ENCODE measurements at regions not wholly inside any gene's neighbourhood (a gene's known extent, or its start where the extent isn't known, plus 50 kb on each side); places are given as distances from the start of the nearest gene placed in this dataset.

DNA sequence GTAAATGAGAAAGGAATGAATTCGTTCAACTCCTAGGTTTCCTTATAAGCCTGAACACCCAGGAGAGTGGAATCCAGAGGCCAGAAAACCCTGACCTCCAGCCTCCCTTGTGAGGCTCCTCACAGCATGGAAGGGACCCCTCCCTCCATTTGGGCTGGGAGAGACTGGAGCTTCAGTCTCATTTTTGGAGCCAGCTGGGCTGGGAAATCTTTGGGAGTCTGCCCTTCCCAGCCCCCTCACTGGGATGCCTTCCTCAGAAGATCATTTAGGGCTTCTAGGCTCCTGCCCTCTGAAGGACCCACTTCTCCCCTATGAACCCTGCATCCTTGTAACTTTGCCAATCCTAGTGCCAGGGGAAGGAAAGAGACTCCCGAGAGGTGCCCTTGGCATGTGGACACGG lies 346.1 kb downstream of the CYP26B1 start:
- TF ChIP-seq POLR2AphosphoS5 (IDR thresholded peaks at IDR 0.05; ENCODE audit: low read depth) (no peak), EZH2 (IDR thresholded peaks at IDR 0.05; ENCODE audit: low read depth, unreplicated experiment) (no peak), ZNF114 (CRISPR knock-in tag; IDR thresholded peaks at IDR 0.05) (no peak), EZH2phosphoT487 (IDR thresholded peaks at IDR 0.05; ENCODE audit: unreplicated experiment) (no peak), NANOG (IDR thresholded peaks at IDR 0.05; ENCODE audit: borderline replicate concordance) (no peak), JUNB (IDR thresholded peaks at IDR 0.05; ENCODE audit: unreplicated experiment) (no peak)
- TF ChIP-seq, protein P1, sequence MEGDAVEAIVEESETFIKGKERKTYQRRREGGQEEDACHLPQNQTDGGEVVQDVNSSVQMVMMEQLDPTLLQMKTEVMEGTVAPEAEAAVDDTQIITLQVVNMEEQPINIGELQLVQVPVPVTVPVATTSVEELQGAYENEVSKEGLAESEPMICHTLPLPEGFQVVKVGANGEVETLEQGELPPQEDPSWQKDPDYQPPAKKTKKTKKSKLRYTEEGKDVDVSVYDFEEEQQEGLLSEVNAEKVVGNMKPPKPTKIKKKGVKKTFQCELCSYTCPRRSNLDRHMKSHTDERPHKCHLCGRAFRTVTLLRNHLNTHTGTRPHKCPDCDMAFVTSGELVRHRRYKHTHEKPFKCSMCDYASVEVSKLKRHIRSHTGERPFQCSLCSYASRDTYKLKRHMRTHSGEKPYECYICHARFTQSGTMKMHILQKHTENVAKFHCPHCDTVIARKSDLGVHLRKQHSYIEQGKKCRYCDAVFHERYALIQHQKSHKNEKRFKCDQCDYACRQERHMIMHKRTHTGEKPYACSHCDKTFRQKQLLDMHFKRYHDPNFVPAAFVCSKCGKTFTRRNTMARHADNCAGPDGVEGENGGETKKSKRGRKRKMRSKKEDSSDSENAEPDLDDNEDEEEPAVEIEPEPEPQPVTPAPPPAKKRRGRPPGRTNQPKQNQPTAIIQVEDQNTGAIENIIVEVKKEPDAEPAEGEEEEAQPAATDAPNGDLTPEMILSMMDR (conservative IDR thresholded peaks at IDR 0.05; ENCODE audit: low read depth in 2 of 2) = no peak
- TF ChIP-seq, protein P2, sequence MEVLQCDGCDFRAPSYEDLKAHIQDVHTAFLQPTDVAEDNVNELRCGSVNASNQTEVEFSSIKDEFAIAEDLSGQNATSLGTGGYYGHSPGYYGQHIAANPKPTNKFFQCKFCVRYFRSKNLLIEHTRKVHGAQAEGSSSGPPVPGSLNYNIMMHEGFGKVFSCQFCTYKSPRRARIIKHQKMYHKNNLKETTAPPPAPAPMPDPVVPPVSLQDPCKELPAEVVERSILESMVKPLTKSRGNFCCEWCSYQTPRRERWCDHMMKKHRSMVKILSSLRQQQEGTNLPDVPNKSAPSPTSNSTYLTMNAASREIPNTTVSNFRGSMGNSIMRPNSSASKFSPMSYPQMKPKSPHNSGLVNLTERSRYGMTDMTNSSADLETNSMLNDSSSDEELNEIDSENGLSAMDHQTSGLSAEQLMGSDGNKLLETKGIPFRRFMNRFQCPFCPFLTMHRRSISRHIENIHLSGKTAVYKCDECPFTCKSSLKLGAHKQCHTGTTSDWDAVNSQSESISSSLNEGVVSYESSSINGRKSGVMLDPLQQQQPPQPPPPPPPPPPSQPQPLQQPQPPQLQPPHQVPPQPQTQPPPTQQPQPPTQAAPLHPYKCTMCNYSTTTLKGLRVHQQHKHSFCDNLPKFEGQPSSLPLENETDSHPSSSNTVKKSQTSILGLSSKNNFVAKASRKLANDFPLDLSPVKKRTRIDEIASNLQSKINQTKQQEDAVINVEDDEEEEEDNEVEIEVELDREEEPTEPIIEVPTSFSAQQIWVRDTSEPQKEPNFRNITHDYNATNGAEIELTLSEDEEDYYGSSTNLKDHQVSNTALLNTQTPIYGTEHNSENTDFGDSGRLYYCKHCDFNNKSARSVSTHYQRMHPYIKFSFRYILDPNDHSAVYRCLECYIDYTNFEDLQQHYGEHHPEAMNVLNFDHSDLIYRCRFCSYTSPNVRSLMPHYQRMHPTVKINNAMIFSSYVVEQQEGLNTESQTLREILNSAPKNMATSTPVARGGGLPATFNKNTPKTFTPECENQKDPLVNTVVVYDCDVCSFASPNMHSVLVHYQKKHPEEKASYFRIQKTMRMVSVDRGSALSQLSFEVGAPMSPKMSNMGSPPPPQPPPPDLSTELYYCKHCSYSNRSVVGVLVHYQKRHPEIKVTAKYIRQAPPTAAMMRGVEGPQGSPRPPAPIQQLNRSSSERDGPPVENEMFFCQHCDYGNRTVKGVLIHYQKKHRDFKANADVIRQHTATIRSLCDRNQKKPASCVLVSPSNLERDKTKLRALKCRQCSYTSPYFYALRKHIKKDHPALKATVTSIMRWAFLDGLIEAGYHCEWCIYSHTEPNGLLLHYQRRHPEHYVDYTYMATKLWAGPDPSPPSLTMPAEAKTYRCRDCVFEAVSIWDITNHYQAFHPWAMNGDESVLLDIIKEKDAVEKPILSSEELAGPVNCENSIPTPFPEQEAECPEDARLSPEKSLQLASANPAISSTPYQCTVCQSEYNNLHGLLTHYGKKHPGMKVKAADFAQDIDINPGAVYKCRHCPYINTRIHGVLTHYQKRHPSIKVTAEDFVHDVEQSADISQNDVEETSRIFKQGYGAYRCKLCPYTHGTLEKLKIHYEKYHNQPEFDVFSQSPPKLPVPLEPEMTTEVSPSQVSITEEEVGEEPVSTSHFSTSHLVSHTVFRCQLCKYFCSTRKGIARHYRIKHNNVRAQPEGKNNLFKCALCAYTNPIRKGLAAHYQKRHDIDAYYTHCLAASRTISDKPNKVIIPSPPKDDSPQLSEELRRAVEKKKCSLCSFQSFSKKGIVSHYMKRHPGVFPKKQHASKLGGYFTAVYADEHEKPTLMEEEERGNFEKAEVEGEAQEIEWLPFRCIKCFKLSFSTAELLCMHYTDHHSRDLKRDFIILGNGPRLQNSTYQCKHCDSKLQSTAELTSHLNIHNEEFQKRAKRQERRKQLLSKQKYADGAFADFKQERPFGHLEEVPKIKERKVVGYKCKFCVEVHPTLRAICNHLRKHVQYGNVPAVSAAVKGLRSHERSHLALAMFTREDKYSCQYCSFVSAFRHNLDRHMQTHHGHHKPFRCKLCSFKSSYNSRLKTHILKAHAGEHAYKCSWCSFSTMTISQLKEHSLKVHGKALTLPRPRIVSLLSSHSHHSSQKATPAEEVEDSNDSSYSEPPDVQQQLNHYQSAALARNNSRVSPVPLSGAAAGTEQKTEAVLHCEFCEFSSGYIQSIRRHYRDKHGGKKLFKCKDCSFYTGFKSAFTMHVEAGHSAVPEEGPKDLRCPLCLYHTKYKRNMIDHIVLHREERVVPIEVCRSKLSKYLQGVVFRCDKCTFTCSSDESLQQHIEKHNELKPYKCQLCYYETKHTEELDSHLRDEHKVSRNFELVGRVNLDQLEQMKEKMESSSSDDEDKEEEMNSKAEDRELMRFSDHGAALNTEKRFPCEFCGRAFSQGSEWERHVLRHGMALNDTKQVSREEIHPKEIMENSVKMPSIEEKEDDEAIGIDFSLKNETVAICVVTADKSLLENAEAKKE (CRISPR knock-in tag; IDR thresholded peaks at IDR 0.05) = no peak
- TF ChIP-seq, protein P3, sequence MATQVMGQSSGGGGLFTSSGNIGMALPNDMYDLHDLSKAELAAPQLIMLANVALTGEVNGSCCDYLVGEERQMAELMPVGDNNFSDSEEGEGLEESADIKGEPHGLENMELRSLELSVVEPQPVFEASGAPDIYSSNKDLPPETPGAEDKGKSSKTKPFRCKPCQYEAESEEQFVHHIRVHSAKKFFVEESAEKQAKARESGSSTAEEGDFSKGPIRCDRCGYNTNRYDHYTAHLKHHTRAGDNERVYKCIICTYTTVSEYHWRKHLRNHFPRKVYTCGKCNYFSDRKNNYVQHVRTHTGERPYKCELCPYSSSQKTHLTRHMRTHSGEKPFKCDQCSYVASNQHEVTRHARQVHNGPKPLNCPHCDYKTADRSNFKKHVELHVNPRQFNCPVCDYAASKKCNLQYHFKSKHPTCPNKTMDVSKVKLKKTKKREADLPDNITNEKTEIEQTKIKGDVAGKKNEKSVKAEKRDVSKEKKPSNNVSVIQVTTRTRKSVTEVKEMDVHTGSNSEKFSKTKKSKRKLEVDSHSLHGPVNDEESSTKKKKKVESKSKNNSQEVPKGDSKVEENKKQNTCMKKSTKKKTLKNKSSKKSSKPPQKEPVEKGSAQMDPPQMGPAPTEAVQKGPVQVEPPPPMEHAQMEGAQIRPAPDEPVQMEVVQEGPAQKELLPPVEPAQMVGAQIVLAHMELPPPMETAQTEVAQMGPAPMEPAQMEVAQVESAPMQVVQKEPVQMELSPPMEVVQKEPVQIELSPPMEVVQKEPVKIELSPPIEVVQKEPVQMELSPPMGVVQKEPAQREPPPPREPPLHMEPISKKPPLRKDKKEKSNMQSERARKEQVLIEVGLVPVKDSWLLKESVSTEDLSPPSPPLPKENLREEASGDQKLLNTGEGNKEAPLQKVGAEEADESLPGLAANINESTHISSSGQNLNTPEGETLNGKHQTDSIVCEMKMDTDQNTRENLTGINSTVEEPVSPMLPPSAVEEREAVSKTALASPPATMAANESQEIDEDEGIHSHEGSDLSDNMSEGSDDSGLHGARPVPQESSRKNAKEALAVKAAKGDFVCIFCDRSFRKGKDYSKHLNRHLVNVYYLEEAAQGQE (IDR thresholded peaks at IDR 0.05; ENCODE audit: unreplicated experiment) = no peak
- TF ChIP-seq, protein P4, sequence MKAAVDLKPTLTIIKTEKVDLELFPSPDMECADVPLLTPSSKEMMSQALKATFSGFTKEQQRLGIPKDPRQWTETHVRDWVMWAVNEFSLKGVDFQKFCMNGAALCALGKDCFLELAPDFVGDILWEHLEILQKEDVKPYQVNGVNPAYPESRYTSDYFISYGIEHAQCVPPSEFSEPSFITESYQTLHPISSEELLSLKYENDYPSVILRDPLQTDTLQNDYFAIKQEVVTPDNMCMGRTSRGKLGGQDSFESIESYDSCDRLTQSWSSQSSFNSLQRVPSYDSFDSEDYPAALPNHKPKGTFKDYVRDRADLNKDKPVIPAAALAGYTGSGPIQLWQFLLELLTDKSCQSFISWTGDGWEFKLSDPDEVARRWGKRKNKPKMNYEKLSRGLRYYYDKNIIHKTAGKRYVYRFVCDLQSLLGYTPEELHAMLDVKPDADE (IDR thresholded peaks at IDR 0.05) = no peak
